ENCODE measurements at regions not wholly inside any gene's neighbourhood (a gene's known extent, or its start where the extent isn't known, plus 50 kb on each side); places are given as distances from the start of the nearest gene placed in this dataset.

GRCh38 chr15:46647046-46647445 lies 1012.2 kb downstream of the SQOR start:
- TF ChIP-seq POLR2A (IDR thresholded peaks at IDR 0.05) = no peak
- no peak for TF ChIP-seq CTCF (IDR thresholded peaks at IDR 0.05)

All from body of pancreas (tissue), 4 donors.